LNCaP clone FGC (cell line): ENCODE measurements at regions not wholly inside any gene's neighbourhood (a gene's known extent, or its start where the extent isn't known, plus 50 kb on each side); places are given as distances from the start of the nearest gene placed in this dataset.

Experiments
- DNase-seq: peaks from one replicate; pipeline ENCODE4 v3.0.0-alpha.2; 2011; ENCODE audit warnings: low read depth
- H3K4me3 ChIP-seq: 2 replicates; pipeline ENCODE4 v1.5.1; 2011; ENCODE audit warnings: mild to moderate bottlenecking, low read depth, low read length, control low read depth
- TF ChIP-seq, protein P1 (sequence below): IDR thresholded peaks from 2 replicates; pipeline ENCODE4 v1.5.1; 2012; ENCODE audit warnings: mild to moderate bottlenecking; ENCODE audit not compliant: control insufficient read depth, insufficient read depth; ENCODE audit errors: extremely low read depth

GRCh38 chr6:14634072-14634471, 516.5 kb downstream of the CD83 start:
- H3K4me3 ChIP-seq, result no peak overlapping the region
- DNase-seq, result no peak
- TF ChIP-seq, protein P1, sequence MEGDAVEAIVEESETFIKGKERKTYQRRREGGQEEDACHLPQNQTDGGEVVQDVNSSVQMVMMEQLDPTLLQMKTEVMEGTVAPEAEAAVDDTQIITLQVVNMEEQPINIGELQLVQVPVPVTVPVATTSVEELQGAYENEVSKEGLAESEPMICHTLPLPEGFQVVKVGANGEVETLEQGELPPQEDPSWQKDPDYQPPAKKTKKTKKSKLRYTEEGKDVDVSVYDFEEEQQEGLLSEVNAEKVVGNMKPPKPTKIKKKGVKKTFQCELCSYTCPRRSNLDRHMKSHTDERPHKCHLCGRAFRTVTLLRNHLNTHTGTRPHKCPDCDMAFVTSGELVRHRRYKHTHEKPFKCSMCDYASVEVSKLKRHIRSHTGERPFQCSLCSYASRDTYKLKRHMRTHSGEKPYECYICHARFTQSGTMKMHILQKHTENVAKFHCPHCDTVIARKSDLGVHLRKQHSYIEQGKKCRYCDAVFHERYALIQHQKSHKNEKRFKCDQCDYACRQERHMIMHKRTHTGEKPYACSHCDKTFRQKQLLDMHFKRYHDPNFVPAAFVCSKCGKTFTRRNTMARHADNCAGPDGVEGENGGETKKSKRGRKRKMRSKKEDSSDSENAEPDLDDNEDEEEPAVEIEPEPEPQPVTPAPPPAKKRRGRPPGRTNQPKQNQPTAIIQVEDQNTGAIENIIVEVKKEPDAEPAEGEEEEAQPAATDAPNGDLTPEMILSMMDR, result no peak

GRCh38 chr6:14635195-14635594, 517.6 kb downstream of the CD83 start:
- TF ChIP-seq, protein P1, result no peak
- H3K4me3 ChIP-seq, result no peak overlapping the region

GRCh38 chr6:14635934-14636591, 518.5 kb downstream of the CD83 start:
- no peak for DNase-seq
- no peak overlapping the region for H3K4me3 ChIP-seq
- TF ChIP-seq, protein P1, result no peak

More at GRCh38 chr6:14635195-14635594, 517.6 kb downstream of the CD83 start:
- no peak for DNase-seq

DNA sequence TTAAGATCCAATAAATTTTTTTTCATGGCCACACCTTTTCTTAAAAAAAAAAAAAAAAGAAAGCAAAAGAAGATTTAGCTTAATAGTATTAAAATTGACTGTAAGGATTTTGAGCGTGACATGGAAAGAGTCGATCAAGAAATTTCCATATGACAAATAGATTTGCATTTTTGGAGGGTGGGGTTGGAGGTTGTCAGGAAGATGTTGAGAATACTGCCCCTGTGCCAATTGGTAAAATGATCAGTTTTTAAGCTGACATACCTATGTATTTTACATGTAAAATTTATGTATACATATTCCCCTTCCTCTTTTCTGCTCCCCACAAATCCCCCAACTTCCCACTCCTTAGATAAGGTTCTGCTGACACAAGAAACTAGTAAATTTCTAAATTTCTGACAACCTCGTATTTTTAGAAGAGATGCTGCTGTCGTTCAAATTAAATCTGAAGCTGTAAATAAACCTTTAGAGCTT, 520.9 kb downstream of the CD83 start:
- no peak for DNase-seq
- no peak overlapping the region for H3K4me3 ChIP-seq
- TF ChIP-seq, protein P1, result no peak

DNA sequence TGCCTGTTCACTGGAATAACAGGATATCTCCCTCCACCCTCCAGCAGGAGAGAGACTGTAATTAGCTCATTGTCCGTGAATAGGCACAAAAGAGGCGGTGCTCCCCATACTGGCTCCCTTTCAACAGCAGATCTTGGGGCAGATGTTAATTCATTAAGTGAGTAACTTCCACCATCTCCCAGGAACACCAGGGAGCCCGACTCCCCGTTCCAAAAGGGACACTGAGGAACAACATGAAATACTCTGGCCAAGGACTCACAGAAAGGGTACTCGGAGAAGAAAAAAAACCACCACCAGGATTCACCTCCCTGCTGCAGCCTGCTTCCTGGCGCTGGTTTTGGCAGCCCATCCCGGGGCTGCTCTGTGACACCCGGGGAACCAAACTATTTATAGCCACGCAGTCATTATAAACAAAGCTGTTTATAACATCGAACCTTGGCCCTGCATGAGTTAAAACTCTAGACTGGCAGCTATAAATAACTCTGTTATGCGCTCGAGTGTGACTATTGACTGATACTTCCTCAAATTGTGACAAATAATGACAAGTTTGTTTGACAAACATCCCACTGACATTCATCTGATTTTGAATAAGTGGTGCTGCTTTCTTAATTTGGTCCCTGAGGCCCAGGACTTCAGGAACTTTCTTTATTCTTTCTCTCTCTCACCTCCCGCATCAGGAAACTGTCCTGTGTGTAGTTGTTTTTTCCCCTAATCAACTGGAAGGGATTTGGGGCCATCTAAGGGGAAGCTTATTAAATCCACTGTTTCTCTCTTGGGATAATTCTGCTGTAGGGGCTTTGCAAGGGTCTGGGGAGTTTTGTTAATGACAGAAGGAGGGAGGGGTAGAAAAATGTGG, 521.6 kb downstream of the CD83 start:
- H3K4me3 ChIP-seq, result no peak overlapping the region
- TF ChIP-seq, protein P1, result no peak
- no peak for DNase-seq

- TF ChIP-seq, protein P1, result no peak
- no peak overlapping the region for H3K4me3 ChIP-seq
- DNase-seq, result no peak
These were observed 522.5 kb downstream of the CD83 start for GRCh38 chr6:14639983-14640599.
